HEK293 (cell line): ENCODE measurements at regions not wholly inside any gene's neighbourhood (a gene's known extent, or its start where the extent isn't known, plus 50 kb on each side); places are given as distances from the start of the nearest gene placed in this dataset.

Experiments used
- CTCF ChIA-PET: fragments of 350-600 bp; formaldehyde crosslinking; extraction: SDS; loops from one replicate; lab custom pipeline; 2021; ENCODE audit warnings: antibody characterized with exemption; lab: Yijun Ruan, JAX
- POLR2A ChIA-PET: fragments of 300-600 bp; formaldehyde crosslinking; extraction: SDS; loops from one replicate; lab custom pipeline; 2020; ENCODE audit warnings: antibody characterized with exemption, inconsistent platforms; lab: Yijun Ruan, JAX
- H3K27ac ChIP-seq: fragments of 200-500 bp; sonication (Bioruptor generic); 2 replicates; pipeline ENCODE4 v1.5.1; 2014; ENCODE audit warnings: low read depth, low read length, control low read depth, inconsistent platforms; ENCODE audit errors: extremely low read depth
- H3K36me3 ChIP-seq, 2 experiments: fragments of 200-500 bp in 1 of 2; sonication (Bioruptor generic) in 1 of 2; 1 replicate in 1 of 2; 2 replicates in 1 of 2; pipeline ENCODE4 v1.5.1; 2014 to 2017; ENCODE audit warnings: inconsistent platforms in 2 of 2, low read length in 2 of 2; ENCODE audit not compliant: control insufficient read depth in 2 of 2, insufficient read depth in 1 of 2
- H3K4me1 ChIP-seq: fragments of 200-500 bp; sonication (Bioruptor generic); 2 replicates; pipeline ENCODE4 v1.5.1; 2014; ENCODE audit warnings: mild to moderate bottlenecking, low read length, inconsistent platforms; ENCODE audit not compliant: control insufficient read depth, insufficient read depth
- H3K4me3 ChIP-seq: 2 replicates; pipeline ENCODE4 v1.5.1; 2011; ENCODE audit warnings: low read depth, mild to moderate bottlenecking, control low read depth, low read length, moderate library complexity
- H3K9me3 ChIP-seq: fragments of 200-500 bp; sonication (Bioruptor generic); 2 replicates; pipeline ENCODE4 v1.5.1; 2014; ENCODE audit warnings: low read depth, low read length, inconsistent platforms; ENCODE audit not compliant: control insufficient read depth, insufficient read depth
- KLF8 ChIP-seq: fragments of 450-650 bp; formaldehyde crosslinking; IDR thresholded peaks from 2 replicates; pipeline ENCODE4 v1.5.1; 2016; ENCODE audit warnings: missing biosample characterization, missing genetic modification characterization
- OSR2 ChIP-seq: fragments of 450-650 bp; formaldehyde crosslinking; IDR thresholded peaks from 2 replicates; pipeline ENCODE4 v1.5.1; 2016; ENCODE audit warnings: missing biosample characterization, missing genetic modification characterization
- ZBTB21 ChIP-seq: fragments of 450-650 bp; formaldehyde crosslinking; IDR thresholded peaks from 2 replicates; pipeline ENCODE4 v1.5.1; 2017; ENCODE audit warnings: missing biosample characterization, missing genetic modification characterization
- ZBTB44 ChIP-seq: fragments of 450-650 bp; IDR thresholded peaks from 2 replicates; pipeline ENCODE4 v1.5.1; 2018; ENCODE audit warnings: missing biosample characterization, mild to moderate bottlenecking, missing genetic modification characterization
- ZNF112 ChIP-seq: fragments of 450-650 bp; formaldehyde crosslinking; IDR thresholded peaks from 2 replicates; pipeline ENCODE4 v1.5.0; 2017; ENCODE audit warnings: missing biosample characterization, missing genetic modification characterization
- ZNF157 ChIP-seq: fragments of 450-650 bp; formaldehyde crosslinking; IDR thresholded peaks from 2 replicates; pipeline ENCODE4 v1.5.1; 2016; ENCODE audit warnings: missing biosample characterization, missing genetic modification characterization
- ZNF169 ChIP-seq: fragments of 450-650 bp; formaldehyde crosslinking; IDR thresholded peaks from 2 replicates; pipeline ENCODE4 v1.5.1; 2016; ENCODE audit warnings: missing biosample characterization, missing genetic modification characterization
- ZNF2 ChIP-seq: fragments of 450-650 bp; formaldehyde crosslinking; IDR thresholded peaks from 2 replicates; pipeline ENCODE4 v1.5.1; 2016; ENCODE audit warnings: missing biosample characterization, missing genetic modification characterization
- ZNF221 ChIP-seq: fragments of 450-650 bp; formaldehyde crosslinking; IDR thresholded peaks from 2 replicates; pipeline ENCODE4 v1.5.1; 2017; ENCODE audit warnings: missing biosample characterization, missing genetic modification characterization, borderline replicate concordance
- ZNF223 ChIP-seq: fragments of 450-650 bp; formaldehyde crosslinking; IDR thresholded peaks from 2 replicates; pipeline ENCODE4 v1.5.1; 2016; ENCODE audit warnings: missing biosample characterization, missing genetic modification characterization
- ZNF266 ChIP-seq: fragments of 450-650 bp; formaldehyde crosslinking; IDR thresholded peaks from 2 replicates; pipeline ENCODE4 v1.5.1; 2016; ENCODE audit warnings: missing biosample characterization, missing genetic modification characterization, low read depth
- ZNF302 ChIP-seq: fragments of 450-650 bp; formaldehyde crosslinking; IDR thresholded peaks from 2 replicates; pipeline ENCODE4 v1.5.1; 2016; ENCODE audit warnings: missing biosample characterization, missing genetic modification characterization, low read depth
- ZNF354C ChIP-seq: fragments of 450-650 bp; formaldehyde crosslinking; IDR thresholded peaks from 2 replicates; pipeline ENCODE4 v1.5.1; 2016; ENCODE audit warnings: missing biosample characterization, missing genetic modification characterization, low read depth, borderline replicate concordance
- ZNF416 ChIP-seq: fragments of 450-650 bp; formaldehyde crosslinking; IDR thresholded peaks from 2 replicates; pipeline ENCODE4 v1.5.1; 2016; ENCODE audit warnings: missing biosample characterization, missing genetic modification characterization
- ZNF571 ChIP-seq: fragments of 450-650 bp; formaldehyde crosslinking; IDR thresholded peaks from 2 replicates; pipeline ENCODE4 v1.5.0; 2017; ENCODE audit warnings: missing biosample characterization, missing genetic modification characterization
- ZNF600 ChIP-seq: fragments of 450-650 bp; formaldehyde crosslinking; IDR thresholded peaks from 2 replicates; pipeline ENCODE4 v1.5.1; 2016; ENCODE audit warnings: missing biosample characterization, missing genetic modification characterization
- ZNF623 ChIP-seq: fragments of 450-650 bp; formaldehyde crosslinking; IDR thresholded peaks from 2 replicates; pipeline ENCODE4 v1.5.1; 2016; ENCODE audit warnings: missing biosample characterization, missing genetic modification characterization
- ZNF670 ChIP-seq: fragments of 450-650 bp; formaldehyde crosslinking; IDR thresholded peaks from 2 replicates; pipeline ENCODE4 v1.5.1; 2016; ENCODE audit warnings: missing biosample characterization, missing genetic modification characterization, low read depth
- TF ChIP-seq, protein P1 (sequence below): sonication (generic); formaldehyde crosslinking; IDR thresholded peaks from 2 replicates; pipeline ENCODE4 v1.8.1; 2022; ENCODE audit warnings: mild to moderate bottlenecking, moderate library complexity, missing genetic modification reagents
- TF ChIP-seq, protein P2 (sequence below): fragments of 450-650 bp; formaldehyde crosslinking; IDR thresholded peaks from 2 replicates; pipeline ENCODE4 v1.5.1; 2016; ENCODE audit warnings: missing biosample characterization, missing genetic modification characterization
- TF ChIP-seq, protein P3 (sequence below): fragments of 450-650 bp; formaldehyde crosslinking; IDR thresholded peaks from 2 replicates; pipeline ENCODE4 v1.5.1; 2016; ENCODE audit warnings: missing biosample characterization, missing genetic modification characterization

DNA sequence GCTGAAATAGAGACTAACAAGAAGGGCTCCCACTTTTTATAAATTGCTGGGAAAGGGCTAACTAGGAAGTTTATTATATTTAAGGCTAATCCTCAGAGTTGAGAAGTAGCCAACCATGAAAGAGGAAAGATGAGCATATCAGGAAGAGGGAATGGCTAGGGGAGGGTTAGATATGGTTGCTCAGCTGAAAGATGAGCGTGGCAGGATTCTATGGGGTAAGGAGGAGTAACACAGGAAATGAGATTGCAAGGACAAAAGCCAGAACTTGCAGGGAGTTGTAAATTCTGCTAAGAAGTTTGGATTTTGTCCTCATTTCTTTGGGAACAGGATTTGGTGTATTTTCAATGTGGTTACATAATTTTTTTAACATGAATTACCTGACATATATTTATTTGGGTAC lies 127.4 kb upstream of the ATP2B1 start (continued):
- TF ChIP-seq, protein P1, sequence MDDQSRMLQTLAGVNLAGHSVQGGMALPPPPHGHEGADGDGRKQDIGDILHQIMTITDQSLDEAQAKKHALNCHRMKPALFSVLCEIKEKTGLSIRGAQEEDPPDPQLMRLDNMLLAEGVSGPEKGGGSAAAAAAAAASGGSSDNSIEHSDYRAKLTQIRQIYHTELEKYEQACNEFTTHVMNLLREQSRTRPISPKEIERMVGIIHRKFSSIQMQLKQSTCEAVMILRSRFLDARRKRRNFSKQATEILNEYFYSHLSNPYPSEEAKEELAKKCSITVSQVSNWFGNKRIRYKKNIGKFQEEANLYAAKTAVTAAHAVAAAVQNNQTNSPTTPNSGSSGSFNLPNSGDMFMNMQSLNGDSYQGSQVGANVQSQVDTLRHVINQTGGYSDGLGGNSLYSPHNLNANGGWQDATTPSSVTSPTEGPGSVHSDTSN (CRISPR knock-in tag): no peak
- TF ChIP-seq, all 188 proteins: peak for 0

- H3K4me3 ChIP-seq: no peak overlapping the region
- H3K36me3 ChIP-seq: no peaks in the 10 kb centered on the region
- H3K9me3 ChIP-seq: no peaks in the 10 kb centered on the region
- H3K27ac ChIP-seq: no peak overlapping the region
- ChIA-PET CTCF (no interaction called here), POLR2A (no interaction called here)
- peaks cover 5% of the 10 kb centered on the region for H3K4me1 ChIP-seq
- TF ChIP-seq ZNF2 (tag by site-specific recombination): no peak
- TF ChIP-seq OSR2 (tag by site-specific recombination): no peak
- TF ChIP-seq ZBTB21 (tag by site-specific recombination): no peak
- TF ChIP-seq ZNF416 (tag by site-specific recombination): no peak
- TF ChIP-seq ZNF112 (tag by site-specific recombination): no peak
- TF ChIP-seq ZNF223 (tag by site-specific recombination): no peak
- TF ChIP-seq ZNF169: no peak
- TF ChIP-seq ZNF221 (tag by site-specific recombination): no peak
- TF ChIP-seq ZNF302 (tag by site-specific recombination): no peak
- TF ChIP-seq ZBTB44 (tag by site-specific recombination): no peak
- no peak for TF ChIP-seq ZNF670
- no peak for TF ChIP-seq KLF8
- TF ChIP-seq ZNF354C (tag by site-specific recombination): no peak
- no peak for TF ChIP-seq ZNF157 (tag by site-specific recombination)
- TF ChIP-seq ZNF600 (tag by site-specific recombination): no peak
- TF ChIP-seq ZNF623 (tag by site-specific recombination): no peak
Measured at GRCh38 chr12:89834676-89835075, 126.0 kb upstream of the ATP2B1 start.

DNA sequence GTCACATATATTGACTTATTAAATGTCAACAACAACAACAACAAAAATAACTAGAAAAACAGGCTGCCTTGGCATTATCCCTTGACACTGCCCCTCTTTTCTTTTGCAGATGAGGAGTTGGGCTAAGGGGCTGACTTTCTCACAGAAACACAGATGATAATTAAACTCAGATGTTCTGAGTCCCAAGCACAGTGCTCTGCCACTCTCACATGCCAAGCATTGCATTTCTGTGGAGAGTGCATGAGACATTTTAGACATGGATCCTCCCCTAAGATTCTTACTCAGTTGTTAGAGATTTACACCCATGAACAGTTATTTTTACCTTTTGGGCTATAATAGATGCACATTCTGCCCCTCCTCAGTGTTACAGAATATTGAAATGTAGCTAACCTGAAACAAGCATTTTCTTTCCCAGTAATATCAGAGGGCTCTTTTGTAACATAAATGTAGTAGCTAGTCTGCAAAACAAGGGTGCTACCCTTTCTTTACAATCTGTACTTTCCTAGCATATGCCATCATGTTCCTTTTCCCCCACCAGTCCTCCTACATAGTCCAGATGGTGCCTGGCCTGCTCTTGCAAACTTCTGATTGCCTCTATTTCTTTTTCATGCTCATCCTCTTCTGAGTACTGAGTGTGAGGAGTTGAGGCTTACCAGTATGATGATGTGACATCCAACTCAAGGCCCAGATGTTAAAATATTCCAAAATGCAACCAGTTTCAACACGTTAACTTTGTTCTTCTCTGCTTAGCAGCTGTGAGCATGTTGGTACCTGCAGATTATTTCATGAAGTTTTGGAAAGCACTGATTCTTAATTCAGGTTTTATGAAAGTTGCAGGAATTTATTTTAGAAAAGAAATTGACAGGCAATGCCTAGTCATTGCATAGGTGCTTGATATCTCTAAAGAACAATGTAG lies 125.0 kb upstream of the ATP2B1 start:
- H3K4me3 ChIP-seq: no peak overlapping the region
- H3K4me1 ChIP-seq: peaks cover 6% of the 10 kb centered on the region
- H3K9me3 ChIP-seq: no peaks in the 10 kb centered on the region
- H3K27ac ChIP-seq: no peak overlapping the region
- CTCF ChIA-PET: no interaction called here
- TF ChIP-seq, protein P2, sequence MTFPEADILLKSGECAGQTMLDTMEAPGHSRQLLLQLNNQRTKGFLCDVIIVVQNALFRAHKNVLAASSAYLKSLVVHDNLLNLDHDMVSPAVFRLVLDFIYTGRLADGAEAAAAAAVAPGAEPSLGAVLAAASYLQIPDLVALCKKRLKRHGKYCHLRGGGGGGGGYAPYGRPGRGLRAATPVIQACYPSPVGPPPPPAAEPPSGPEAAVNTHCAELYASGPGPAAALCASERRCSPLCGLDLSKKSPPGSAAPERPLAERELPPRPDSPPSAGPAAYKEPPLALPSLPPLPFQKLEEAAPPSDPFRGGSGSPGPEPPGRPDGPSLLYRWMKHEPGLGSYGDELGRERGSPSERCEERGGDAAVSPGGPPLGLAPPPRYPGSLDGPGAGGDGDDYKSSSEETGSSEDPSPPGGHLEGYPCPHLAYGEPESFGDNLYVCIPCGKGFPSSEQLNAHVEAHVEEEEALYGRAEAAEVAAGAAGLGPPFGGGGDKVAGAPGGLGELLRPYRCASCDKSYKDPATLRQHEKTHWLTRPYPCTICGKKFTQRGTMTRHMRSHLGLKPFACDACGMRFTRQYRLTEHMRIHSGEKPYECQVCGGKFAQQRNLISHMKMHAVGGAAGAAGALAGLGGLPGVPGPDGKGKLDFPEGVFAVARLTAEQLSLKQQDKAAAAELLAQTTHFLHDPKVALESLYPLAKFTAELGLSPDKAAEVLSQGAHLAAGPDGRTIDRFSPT (tag by site-specific recombination): no peak
- TF ChIP-seq ZBTB21 (tag by site-specific recombination) (no peak), ZNF266 (tag by site-specific recombination) (no peak), ZNF571 (tag by site-specific recombination) (no peak)
- TF ChIP-seq, protein P3, sequence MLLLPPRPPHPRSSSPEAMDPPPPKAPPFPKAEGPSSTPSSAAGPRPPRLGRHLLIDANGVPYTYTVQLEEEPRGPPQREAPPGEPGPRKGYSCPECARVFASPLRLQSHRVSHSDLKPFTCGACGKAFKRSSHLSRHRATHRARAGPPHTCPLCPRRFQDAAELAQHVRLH (tag by site-specific recombination): no peak
- TF ChIP-seq, all 188 proteins: peak for 0
- POLR2A ChIA-PET: interaction anchor here (0.6 kb wide), 1 partner anchor 269 kb away, joined by 3 read pairs; no protein-coding TSS in a partner anchor
- H3K36me3 ChIP-seq: no peaks in the 10 kb centered on the region
